ENCODE measurements at regions not wholly inside any gene's neighbourhood (a gene's known extent, or its start where the extent isn't known, plus 50 kb on each side); places are given as distances from the start of the nearest gene placed in this dataset.

- TF ChIP-seq POLR2A (IDR thresholded peaks at IDR 0.05) (no peak), POLR2AphosphoS5 (IDR thresholded peaks at IDR 0.05) (no peak), CTCF (IDR thresholded peaks at IDR 0.05 in 8 of 11, conservative IDR thresholded peaks at IDR 0.05 in 3 of 11) (no peak)
These were observed 69.0 kb downstream of the SIPA1L2 start for GRCh38 chr1:232560940-232561339.
